ENCODE measurements at regions not wholly inside any gene's neighbourhood (a gene's known extent, or its start where the extent isn't known, plus 50 kb on each side); places are given as distances from the start of the nearest gene placed in this dataset.

DNA sequence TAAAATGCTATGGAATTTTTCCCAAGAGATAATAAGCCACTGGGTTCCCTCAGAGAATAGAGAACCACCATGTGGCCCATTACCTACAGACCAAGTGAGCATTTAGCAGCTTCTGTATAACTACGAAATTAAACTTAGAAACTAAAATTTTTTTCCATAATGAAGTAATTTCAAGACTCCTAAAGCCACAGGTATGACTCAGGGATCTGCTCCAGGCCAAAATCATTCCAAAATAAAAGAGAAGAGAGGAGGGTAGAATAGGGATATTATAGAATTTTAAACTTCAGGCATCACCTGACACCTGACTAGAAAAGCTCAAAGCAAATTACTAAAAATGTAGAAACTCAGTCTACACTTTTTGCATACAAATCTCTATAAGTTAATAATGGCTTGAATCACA is 108.9 kb upstream of the DST start:
- no peak for TF ChIP-seq POLR2AphosphoS5 (IDR thresholded peaks at IDR 0.05; ENCODE audit: low read depth, low read length)
- TF ChIP-seq, protein P1, sequence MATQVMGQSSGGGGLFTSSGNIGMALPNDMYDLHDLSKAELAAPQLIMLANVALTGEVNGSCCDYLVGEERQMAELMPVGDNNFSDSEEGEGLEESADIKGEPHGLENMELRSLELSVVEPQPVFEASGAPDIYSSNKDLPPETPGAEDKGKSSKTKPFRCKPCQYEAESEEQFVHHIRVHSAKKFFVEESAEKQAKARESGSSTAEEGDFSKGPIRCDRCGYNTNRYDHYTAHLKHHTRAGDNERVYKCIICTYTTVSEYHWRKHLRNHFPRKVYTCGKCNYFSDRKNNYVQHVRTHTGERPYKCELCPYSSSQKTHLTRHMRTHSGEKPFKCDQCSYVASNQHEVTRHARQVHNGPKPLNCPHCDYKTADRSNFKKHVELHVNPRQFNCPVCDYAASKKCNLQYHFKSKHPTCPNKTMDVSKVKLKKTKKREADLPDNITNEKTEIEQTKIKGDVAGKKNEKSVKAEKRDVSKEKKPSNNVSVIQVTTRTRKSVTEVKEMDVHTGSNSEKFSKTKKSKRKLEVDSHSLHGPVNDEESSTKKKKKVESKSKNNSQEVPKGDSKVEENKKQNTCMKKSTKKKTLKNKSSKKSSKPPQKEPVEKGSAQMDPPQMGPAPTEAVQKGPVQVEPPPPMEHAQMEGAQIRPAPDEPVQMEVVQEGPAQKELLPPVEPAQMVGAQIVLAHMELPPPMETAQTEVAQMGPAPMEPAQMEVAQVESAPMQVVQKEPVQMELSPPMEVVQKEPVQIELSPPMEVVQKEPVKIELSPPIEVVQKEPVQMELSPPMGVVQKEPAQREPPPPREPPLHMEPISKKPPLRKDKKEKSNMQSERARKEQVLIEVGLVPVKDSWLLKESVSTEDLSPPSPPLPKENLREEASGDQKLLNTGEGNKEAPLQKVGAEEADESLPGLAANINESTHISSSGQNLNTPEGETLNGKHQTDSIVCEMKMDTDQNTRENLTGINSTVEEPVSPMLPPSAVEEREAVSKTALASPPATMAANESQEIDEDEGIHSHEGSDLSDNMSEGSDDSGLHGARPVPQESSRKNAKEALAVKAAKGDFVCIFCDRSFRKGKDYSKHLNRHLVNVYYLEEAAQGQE (IDR thresholded peaks at IDR 0.05; ENCODE audit: insufficient read depth in 1 of 2, low read depth in 2 of 2, low read length in 2 of 2) = no peak
- no peak for TF ChIP-seq TAF1 (IDR thresholded peaks at IDR 0.05; ENCODE audit: borderline replicate concordance, insufficient read depth, low read length)
- no peak for TF ChIP-seq SIN3A (IDR thresholded peaks at IDR 0.05; ENCODE audit: borderline replicate concordance, insufficient read depth, low read length)
- TF ChIP-seq FOXP2 (optimal IDR thresholded peaks at IDR 0.05; ENCODE audit: borderline replicate concordance, extremely low read depth, extremely low read length, insufficient read depth) = no peak
